Activated naive CD4-positive, alpha-beta T cell treated with anti-CD3 and anti-CD28 coated beads, Interleukin-2, amount 50 U/mL, for 24 hours (primary cell): ENCODE measurements at regions not wholly inside any gene's neighbourhood (a gene's known extent, or its start where the extent isn't known, plus 50 kb on each side); places are given as distances from the start of the nearest gene placed in this dataset.

Source experiments
- H3K27ac Mint-ChIP-seq: one replicate; pipeline ENCODE4 v1.8.0; 2021; ENCODE audit warnings: mild to moderate bottlenecking, mixed read lengths
- H3K27me3 Mint-ChIP-seq: one replicate; pipeline ENCODE4 v1.8.0; 2021; ENCODE audit warnings: mixed read lengths
- H3K36me3 Mint-ChIP-seq: one replicate; pipeline ENCODE4 v1.8.0; 2021; ENCODE audit warnings: mixed read lengths
- H3K4me1 Mint-ChIP-seq: one replicate; pipeline ENCODE4 v1.8.0; 2021; ENCODE audit warnings: mixed read lengths
- H3K4me3 Mint-ChIP-seq: one replicate; pipeline ENCODE4 v1.8.0; 2021; ENCODE audit warnings: mild to moderate bottlenecking, mixed read lengths
- H3K9me3 Mint-ChIP-seq: one replicate; pipeline ENCODE4 v1.8.0; 2021; ENCODE audit warnings: mixed read lengths

GRCh38 chr12:93152617-93153016, 223.5 kb upstream of the EEA1 start:
- H3K27ac Mint-ChIP-seq: no peak overlapping the region
- H3K4me1 Mint-ChIP-seq: no peaks in the 10 kb centered on the region
- no peaks in the 10 kb centered on the region for H3K9me3 Mint-ChIP-seq
- no peak overlapping the region for H3K4me3 Mint-ChIP-seq
- no peaks in the 10 kb centered on the region for H3K27me3 Mint-ChIP-seq
- H3K36me3 Mint-ChIP-seq: no peaks in the 10 kb centered on the region

- Mint-ChIP-seq H3K36me3 (peaks cover 2% of the 10 kb centered on the region), H3K9me3 (no peaks in the 10 kb centered on the region), H3K4me1 (no peaks in the 10 kb centered on the region), H3K27ac (no peak overlapping the region), H3K27me3 (no peaks in the 10 kb centered on the region), H3K4me3 (no peak overlapping the region)
Measured at GRCh38 chr12:93153321-93153720, 224.2 kb upstream of the EEA1 start.

- Mint-ChIP-seq H3K27me3 (no peaks in the 10 kb centered on the region), H3K9me3 (no peaks in the 10 kb centered on the region), H3K4me3 (no peak overlapping the region), H3K36me3 (peaks cover 3% of the 10 kb centered on the region), H3K4me1 (no peaks in the 10 kb centered on the region), H3K27ac (no peak overlapping the region)
Measured at GRCh38 chr12:93154096-93154728, 223.5 kb upstream of the NUDT4 start.

GRCh38 chr12:93154753-93155480, 222.8 kb upstream of the NUDT4 start:
- no peak overlapping the region for H3K4me3 Mint-ChIP-seq
- H3K27ac Mint-ChIP-seq: no peak overlapping the region
- H3K36me3 Mint-ChIP-seq: peaks cover 3% of the 10 kb centered on the region
- H3K27me3 Mint-ChIP-seq: peaks cover 1% of the 10 kb centered on the region
- no peaks in the 10 kb centered on the region for H3K4me1 Mint-ChIP-seq
- no peaks in the 10 kb centered on the region for H3K9me3 Mint-ChIP-seq

- peaks cover 3% of the 10 kb centered on the region for H3K36me3 Mint-ChIP-seq
- H3K9me3 Mint-ChIP-seq: no peaks in the 10 kb centered on the region
- H3K4me3 Mint-ChIP-seq: no peak overlapping the region
- H3K4me1 Mint-ChIP-seq: no peaks in the 10 kb centered on the region
- H3K27me3 Mint-ChIP-seq: peaks cover 3% of the 10 kb centered on the region
- no peak overlapping the region for H3K27ac Mint-ChIP-seq
Measured at GRCh38 chr12:93156086-93156716, 221.5 kb upstream of the NUDT4 start.

- no peaks in the 10 kb centered on the region for H3K4me1 Mint-ChIP-seq
- H3K4me3 Mint-ChIP-seq: no peak overlapping the region
- H3K27ac Mint-ChIP-seq: no peak overlapping the region
- peaks cover 3% of the 10 kb centered on the region for H3K36me3 Mint-ChIP-seq
- H3K27me3 Mint-ChIP-seq: peaks cover 4% of the 10 kb centered on the region
- no peaks in the 10 kb centered on the region for H3K9me3 Mint-ChIP-seq
Measured at GRCh38 chr12:93157279-93157678, 220.4 kb upstream of the NUDT4 start.

- Mint-ChIP-seq H3K9me3 (no peaks in the 10 kb centered on the region), H3K36me3 (peaks cover 3% of the 10 kb centered on the region), H3K4me1 (no peaks in the 10 kb centered on the region), H3K27me3 (peaks cover 4% of the 10 kb centered on the region), H3K4me3 (no peak overlapping the region), H3K27ac (no peak overlapping the region)
Measured at GRCh38 chr12:93158065-93158843, 219.5 kb upstream of the NUDT4 start.

- no peak overlapping the region for H3K27ac Mint-ChIP-seq
- no peaks in the 10 kb centered on the region for H3K9me3 Mint-ChIP-seq
- H3K36me3 Mint-ChIP-seq: peaks cover 2% of the 10 kb centered on the region
- peaks cover 4% of the 10 kb centered on the region for H3K27me3 Mint-ChIP-seq
- peaks cover 14% of the 10 kb centered on the region for H3K4me1 Mint-ChIP-seq
- H3K4me3 Mint-ChIP-seq: no peak overlapping the region
Measured at GRCh38 chr12:93163260-93164036, 214.3 kb upstream of the NUDT4 start.

- no peak overlapping the region for H3K27ac Mint-ChIP-seq
- no peak overlapping the region for H3K4me3 Mint-ChIP-seq
Measured at GRCh38 chr12:93164103-93164880, 213.4 kb upstream of the NUDT4 start.

GRCh38 chr12:93165384-93165932, 212.3 kb upstream of the NUDT4 start:
- peaks cover 1% of the 10 kb centered on the region for H3K27me3 Mint-ChIP-seq
- no peaks in the 10 kb centered on the region for H3K36me3 Mint-ChIP-seq
- H3K4me1 Mint-ChIP-seq: peaks cover 14% of the 10 kb centered on the region
- H3K27ac Mint-ChIP-seq: no peak overlapping the region
- H3K9me3 Mint-ChIP-seq: no peaks in the 10 kb centered on the region
- no peak overlapping the region for H3K4me3 Mint-ChIP-seq

More at GRCh38 chr12:93164103-93164880, 213.4 kb upstream of the NUDT4 start:
- Mint-ChIP-seq H3K27me3 (peaks cover 4% of the 10 kb centered on the region), H3K36me3 (no peaks in the 10 kb centered on the region), H3K9me3 (no peaks in the 10 kb centered on the region), H3K4me1 (peaks cover 14% of the 10 kb centered on the region)

GRCh38 chr12:93166541-93167307, 211.0 kb upstream of the NUDT4 start:
- Mint-ChIP-seq H3K4me3 (no peak overlapping the region), H3K9me3 (no peaks in the 10 kb centered on the region), H3K4me1 (peaks cover 14% of the 10 kb centered on the region), H3K27ac (no peak overlapping the region), H3K36me3 (no peaks in the 10 kb centered on the region), H3K27me3 (no peaks in the 10 kb centered on the region)

GRCh38 chr12:93167331-93167730, 210.4 kb upstream of the NUDT4 start:
- Mint-ChIP-seq H3K4me1 (peaks cover 14% of the 10 kb centered on the region), H3K9me3 (no peaks in the 10 kb centered on the region), H3K4me3 (no peak overlapping the region), H3K27me3 (no peaks in the 10 kb centered on the region), H3K36me3 (no peaks in the 10 kb centered on the region), H3K27ac (no peak overlapping the region)

GRCh38 chr12:93167841-93168492, 209.8 kb upstream of the NUDT4 start:
- no peaks in the 10 kb centered on the region for H3K9me3 Mint-ChIP-seq

More at GRCh38 chr12:93167841-93168492, 209.8 kb upstream of the NUDT4 start:
- Mint-ChIP-seq H3K36me3 (no peaks in the 10 kb centered on the region), H3K4me3 (peak overlapping the region; percentile 19), H3K27me3 (no peaks in the 10 kb centered on the region), H3K4me1 (peaks cover 14% of the 10 kb centered on the region), H3K27ac (no peak overlapping the region)
